HCT116 (cell line): ENCODE measurements at regions not wholly inside any gene's neighbourhood (a gene's known extent, or its start where the extent isn't known, plus 50 kb on each side); places are given as distances from the start of the nearest gene placed in this dataset.

ENCODE experiments used
- ATAC-seq: fragments of 200-7000 bp; cut with Tn5 transposase; 2 replicates; pipeline ENCODE4 v1.9.1; 2020; ENCODE audit warnings: mild to moderate bottlenecking, moderate library complexity
- BruUV-seq: library from RNA; stranded (reverse); fragments of 400-500 nt; replicated peaks from 2 replicates; lab custom pipeline; 2021; lab: Mats Ljungman, UMichigan
- CTCF ChIA-PET: fragments of 300-600 bp; sonication (Branson Sonifier 250); formaldehyde crosslinking; loops from one replicate; lab custom pipeline; 2021; ENCODE audit warnings: antibody characterized with exemption; lab: Charles Lee
- POLR2A ChIA-PET: fragments of 300-600, 350-600 bp; sonication (Branson Sonifier 250); formaldehyde crosslinking; loops from one replicate; lab custom pipeline; 2021; ENCODE audit warnings: antibody characterized with exemption; lab: Charles Lee
- RAD21 ChIA-PET, 2 experiments: fragments of 300-600 bp; sonication (Branson Sonifier 250); formaldehyde crosslinking; loops; one replicate each; lab custom pipeline; 2023; ENCODE audit warnings: low total read pairs in 2 of 2; ENCODE audit not compliant: uncharacterized antibody in 2 of 2, unreplicated experiment in 2 of 2, low non-redundant PET in 1 of 2; lab: Charles Lee
- DNase-seq: peaks from one replicate; pipeline ENCODE4 v3.0.0-alpha.2; 2010; ENCODE audit warnings: low read depth, low spot score
- H2AFZ ChIP-seq: fragments of 200-600 bp; shearing (Covaris generic), sonication (generic); 2 replicates; pipeline ENCODE4 v1.6.1; 2017; ENCODE audit warnings: low read depth, mixed run types, mixed read lengths, antibody characterized with exemption, low read length; ENCODE audit not compliant: poor library complexity, severe bottlenecking
- H3K27ac ChIP-seq: 2 replicates; pipeline ENCODE4 v1.5.1; 2012; ENCODE audit warnings: low read depth, low read length
- H3K27me3 ChIP-seq: fragments of 200-600 bp; sonication (generic); 2 replicates; pipeline ENCODE4 v1.6.1; 2016; ENCODE audit warnings: mixed run types, low read length, mixed read lengths; ENCODE audit not compliant: insufficient read depth
- H3K36me3 ChIP-seq, 2 experiments: fragments of 200-500 bp in 1 of 2; fragments of 200-600 bp in 1 of 2; sonication (Bioruptor generic) in 1 of 2; sonication (generic) in 1 of 2; 2 replicates each; pipeline versions ENCODE4 v1.5.1 to v1.6.1; 2014 to 2016; ENCODE audit warnings: low read length in 2 of 2, inconsistent platforms in 1 of 2, mixed read lengths in 1 of 2, mixed run types in 1 of 2; ENCODE audit not compliant: insufficient read depth in 2 of 2, control insufficient read depth in 1 of 2
- H3K4me1 ChIP-seq, 2 experiments: fragments of 200-600 bp in 1 of 2; sonication (generic) in 1 of 2; 2 replicates each; pipeline versions ENCODE4 v1.5.1 to v1.6.1; 2012 to 2017; ENCODE audit warnings: low read length in 2 of 2, inconsistent platforms in 1 of 2, mild to moderate bottlenecking in 1 of 2, mixed read lengths in 1 of 2, mixed run types in 1 of 2, moderate library complexity in 1 of 2; ENCODE audit not compliant: insufficient read depth in 2 of 2, control insufficient read depth in 1 of 2
- H3K4me2 ChIP-seq: fragments of 200-600 bp; sonication (generic); 2 replicates; pipeline ENCODE4 v1.6.1; 2017; ENCODE audit warnings: mixed run types, low read length, mixed read lengths
- H3K4me3 ChIP-seq, 2 experiments: fragments of 200-600 bp in 1 of 2; sonication (generic) in 1 of 2; replicated peaks in 1 of 2; 2 replicates each; pipeline ENCODE4 v1.5.1; 2011 to 2016; ENCODE audit warnings: low read length in 2 of 2, control low read depth in 1 of 2, low read depth in 1 of 2, mild to moderate bottlenecking in 1 of 2, mixed read lengths in 1 of 2, mixed run types in 1 of 2
- H3K79me2 ChIP-seq: fragments of 200-600 bp; sonication (generic); 2 replicates; pipeline ENCODE4 v1.6.1; 2017; ENCODE audit warnings: mild to moderate bottlenecking, mixed run types, low read length, moderate library complexity, mixed read lengths; ENCODE audit not compliant: insufficient read depth
- H3K9ac ChIP-seq: fragments of 200-600 bp; sonication (generic); 2 replicates; pipeline ENCODE4 v1.6.1; 2016; ENCODE audit warnings: low read length, mixed read lengths
- H3K9me2 ChIP-seq: fragments of 200-600 bp; sonication (generic), shearing (Covaris generic); 2 replicates; pipeline ENCODE4 v1.6.1; 2017; ENCODE audit warnings: mixed run types, mild to moderate bottlenecking, moderate library complexity; ENCODE audit not compliant: insufficient read depth
- H3K9me3 ChIP-seq, 2 experiments: fragments of 200-500 bp in 1 of 2; fragments of 200-600 bp in 1 of 2; sonication (Bioruptor generic) in 1 of 2; sonication (generic) in 1 of 2; 2 replicates each; pipeline ENCODE4 v1.6.1; 2014 to 2017; ENCODE audit warnings: low read length in 2 of 2, mixed read lengths in 2 of 2, inconsistent platforms in 1 of 2, low read depth in 1 of 2, mild to moderate bottlenecking in 1 of 2, mixed run types in 1 of 2, moderate library complexity in 1 of 2; ENCODE audit not compliant: control insufficient read depth in 1 of 2, insufficient read depth in 1 of 2
- H4K20me1 ChIP-seq: fragments of 200-600 bp; sonication (generic), shearing (Covaris generic); 2 replicates; pipeline ENCODE4 v1.6.1; 2017; ENCODE audit warnings: mixed run types, mild to moderate bottlenecking, moderate library complexity; ENCODE audit not compliant: insufficient read depth
- ATF3 ChIP-seq: IDR thresholded peaks from 2 replicates; pipeline ENCODE4 v1.6.1; 2012
- CBX3 ChIP-seq: IDR thresholded peaks from 2 replicates; pipeline ENCODE4 v1.6.1; 2012; ENCODE audit warnings: low read depth
- CTCF ChIP-seq, 3 experiments: fragments of 200-600 bp in 1 of 3; sonication (generic) in 1 of 3; IDR thresholded peaks in 2 of 3; conservative IDR thresholded peaks in 1 of 3; 2 replicates each; pipeline ENCODE4 v1.5.1; 2012 to 2017; ENCODE audit warnings: low read depth in 2 of 3, low read length in 2 of 3, antibody characterized with exemption in 1 of 3, borderline replicate concordance in 1 of 3, control low read depth in 1 of 3, mild to moderate bottlenecking in 1 of 3, mixed read lengths in 1 of 3, mixed run types in 1 of 3, moderate library complexity in 1 of 3; ENCODE audit not compliant: insufficient read depth in 1 of 3
- EGR1 ChIP-seq: IDR thresholded peaks from 2 replicates; pipeline ENCODE4 v1.6.1; 2012; ENCODE audit warnings: low read depth
- ELF1 ChIP-seq: IDR thresholded peaks from 2 replicates; pipeline ENCODE4 v1.6.1; 2012; ENCODE audit warnings: low read depth, borderline replicate concordance
- EZH2 ChIP-seq: fragments of 200-600 bp; sonication (generic); IDR thresholded peaks from 2 replicates; pipeline ENCODE4 v1.6.1; 2017; ENCODE audit warnings: antibody characterized with exemption, mixed run types
- JUND ChIP-seq: IDR thresholded peaks from 2 replicates; pipeline ENCODE4 v1.6.1; 2012
- MAX ChIP-seq: IDR thresholded peaks from 2 replicates; pipeline ENCODE4 v1.6.1; 2012
- RAD21 ChIP-seq: IDR thresholded peaks from 2 replicates; pipeline ENCODE4 v1.6.1; 2012; ENCODE audit warnings: low read depth, mild to moderate bottlenecking
- SP1 ChIP-seq: IDR thresholded peaks from 2 replicates; pipeline ENCODE4 v1.6.1; 2012; ENCODE audit warnings: low read depth
- SRF ChIP-seq: IDR thresholded peaks from 2 replicates; pipeline ENCODE4 v1.6.1; 2012; ENCODE audit warnings: low read depth
- TCF7L2 ChIP-seq: IDR thresholded peaks from 2 replicates; pipeline ENCODE4 v1.7.0; 2011; ENCODE audit warnings: borderline replicate concordance, inconsistent platforms; ENCODE audit not compliant: insufficient read depth, insufficient read length; ENCODE audit errors: extremely low read depth
- YY1 ChIP-seq: IDR thresholded peaks from 2 replicates; pipeline ENCODE4 v1.6.1; 2011; ENCODE audit warnings: low read length, low read depth, moderate library complexity, mild to moderate bottlenecking; ENCODE audit not compliant: insufficient replicate concordance; ENCODE audit errors: extremely low read depth
- ZBTB33 ChIP-seq: IDR thresholded peaks from 2 replicates; pipeline ENCODE4 v1.6.1; 2011; ENCODE audit warnings: mild to moderate bottlenecking, low read length, moderate library complexity; ENCODE audit not compliant: insufficient replicate concordance; ENCODE audit errors: extremely low read depth
- ZFX ChIP-seq: fragments of 450-650 bp; IDR thresholded peaks from 2 replicates; pipeline ENCODE4 v1.6.1; 2017
- intact Hi-C: fragments of 100-400 bp; cut with micrococcal nuclease; formaldehyde crosslinking; loops from 2 replicates; pipeline ENCODE4 v1.10.0; 2022

- peaks cover 10 to 24% of the 10 kb centered on the region in 2 experiments; a peak in 2 of 4 replicates for H3K9me3 ChIP-seq
- intact Hi-C loops = no loop called here
- ATAC-seq (no peak), DNase-seq (no peak)
- CTCF ChIA-PET = no interaction called here
- no peak overlapping the region for H3K9ac ChIP-seq
- no peak overlapping the region for H3K27ac ChIP-seq
- no TSS peak for BruUV-seq
- TF ChIP-seq CTCF (IDR thresholded peaks at IDR 0.05 in 2 of 3, conservative IDR thresholded peaks at IDR 0.05 in 1 of 3; ENCODE audit: borderline replicate concordance in 1 of 3, insufficient read depth in 1 of 3, low read depth in 2 of 3, low read length in 2 of 3) (no peak), RAD21 (no peak), ZBTB33 (no peak)
- RAD21 ChIA-PET = no interaction called here
- no peak overlapping the region for H3K4me2 ChIP-seq
- H3K4me1 ChIP-seq = no peaks in the 10 kb centered on the region
- no peak overlapping the region for H2AFZ ChIP-seq
- H4K20me1 ChIP-seq = no peaks in the 10 kb centered on the region
- H3K36me3 ChIP-seq = no peaks in the 10 kb centered on the region; a peak in 1 of 4 replicates
- H3K27me3 ChIP-seq = no peaks in the 10 kb centered on the region
- H3K79me2 ChIP-seq = no peaks in the 10 kb centered on the region
- no peak overlapping the region for H3K4me3 ChIP-seq
- H3K9me2 ChIP-seq = no peaks in the 10 kb centered on the region
- POLR2A ChIA-PET = no interaction called here
Measured at GRCh38 chr2:125364984-125365265, 1291.0 kb upstream of the GYPC start.

- no peak overlapping the region for H2AFZ ChIP-seq
- no peaks in the 10 kb centered on the region for H3K4me1 ChIP-seq
- no peak for DNase-seq
- H3K27ac ChIP-seq = no peak overlapping the region
- no peaks in the 10 kb centered on the region for H4K20me1 ChIP-seq
- H3K4me2 ChIP-seq = no peak overlapping the region
- no TSS peak for BruUV-seq
- POLR2A ChIA-PET = no interaction called here
- CTCF ChIA-PET = no interaction called here
- no peak overlapping the region for H3K9ac ChIP-seq
- ATAC-seq = no peak
- H3K27me3 ChIP-seq = no peaks in the 10 kb centered on the region
- TF ChIP-seq ZFX = no peak
- no peak for TF ChIP-seq ZBTB33
- no peak for TF ChIP-seq JUND
- no peak for TF ChIP-seq YY1
- no peak for TF ChIP-seq SRF
- TF ChIP-seq CBX3 = no peak
- no peak for TF ChIP-seq SP1
- TF ChIP-seq MAX = no peak
- no peak for TF ChIP-seq RAD21
- no peak for TF ChIP-seq ELF1
- TF ChIP-seq EGR1 = no peak
- TF ChIP-seq EZH2 = no peak
- no peak for TF ChIP-seq TCF7L2
- no peak for TF ChIP-seq ATF3
- TF ChIP-seq, all 23 proteins: peak for 0
- intact Hi-C loops = no loop called here
- no peaks in the 10 kb centered on the region for H3K36me3 ChIP-seq
- H3K9me2 ChIP-seq = no peaks in the 10 kb centered on the region
- RAD21 ChIA-PET = no interaction called here
- peaks cover 8 to 19% of the 10 kb centered on the region in 2 experiments; a peak in 3 of 4 replicates for H3K9me3 ChIP-seq
- H3K4me3 ChIP-seq = no peak overlapping the region
- H3K79me2 ChIP-seq = no peaks in the 10 kb centered on the region
Measured at GRCh38 chr2:125371867-125372266, 1284.1 kb upstream of the GYPC start.
